ENCODE measurements at regions not wholly inside any gene's neighbourhood (a gene's known extent, or its start where the extent isn't known, plus 50 kb on each side); places are given as distances from the start of the nearest gene placed in this dataset.
"Not testable (repeated sequence)": the region's sequence is repeated elsewhere in the genome, so short reads cannot be mapped to it uniquely, and the experiment has no call there.

DNA sequence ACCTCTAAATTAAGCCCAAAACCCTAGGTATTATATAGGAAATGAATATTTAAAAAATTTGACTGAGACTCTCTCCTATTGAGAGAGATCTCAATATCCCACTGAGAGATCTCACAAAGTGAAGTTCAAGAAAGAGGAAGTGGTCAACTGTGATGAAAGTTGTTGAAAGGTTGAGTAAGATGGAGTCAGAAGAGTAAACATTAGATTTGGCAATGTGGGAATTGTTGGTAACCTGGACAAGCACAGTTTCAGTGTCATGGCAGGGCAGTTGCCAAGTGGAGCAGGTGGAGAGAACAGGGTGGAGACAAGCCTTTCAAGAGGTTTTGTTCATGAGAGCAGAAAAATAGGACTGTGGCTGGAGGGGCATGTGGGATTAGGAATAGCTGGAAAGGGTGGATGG lies 747.9 kb downstream of the EPHA7 start:
- TF ChIP-seq, protein P1, sequence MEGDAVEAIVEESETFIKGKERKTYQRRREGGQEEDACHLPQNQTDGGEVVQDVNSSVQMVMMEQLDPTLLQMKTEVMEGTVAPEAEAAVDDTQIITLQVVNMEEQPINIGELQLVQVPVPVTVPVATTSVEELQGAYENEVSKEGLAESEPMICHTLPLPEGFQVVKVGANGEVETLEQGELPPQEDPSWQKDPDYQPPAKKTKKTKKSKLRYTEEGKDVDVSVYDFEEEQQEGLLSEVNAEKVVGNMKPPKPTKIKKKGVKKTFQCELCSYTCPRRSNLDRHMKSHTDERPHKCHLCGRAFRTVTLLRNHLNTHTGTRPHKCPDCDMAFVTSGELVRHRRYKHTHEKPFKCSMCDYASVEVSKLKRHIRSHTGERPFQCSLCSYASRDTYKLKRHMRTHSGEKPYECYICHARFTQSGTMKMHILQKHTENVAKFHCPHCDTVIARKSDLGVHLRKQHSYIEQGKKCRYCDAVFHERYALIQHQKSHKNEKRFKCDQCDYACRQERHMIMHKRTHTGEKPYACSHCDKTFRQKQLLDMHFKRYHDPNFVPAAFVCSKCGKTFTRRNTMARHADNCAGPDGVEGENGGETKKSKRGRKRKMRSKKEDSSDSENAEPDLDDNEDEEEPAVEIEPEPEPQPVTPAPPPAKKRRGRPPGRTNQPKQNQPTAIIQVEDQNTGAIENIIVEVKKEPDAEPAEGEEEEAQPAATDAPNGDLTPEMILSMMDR (IDR thresholded peaks at IDR 0.05; ENCODE audit: low read depth, low read length) = not testable (repeated sequence)
- not testable (repeated sequence) for TF ChIP-seq EZH2phosphoT487 (IDR thresholded peaks at IDR 0.05; ENCODE audit: low read depth)

Data from OCI-LY3 (cell line).